ENCODE measurements at regions not wholly inside any gene's neighbourhood (a gene's known extent, or its start where the extent isn't known, plus 50 kb on each side); places are given as distances from the start of the nearest gene placed in this dataset.

DNA sequence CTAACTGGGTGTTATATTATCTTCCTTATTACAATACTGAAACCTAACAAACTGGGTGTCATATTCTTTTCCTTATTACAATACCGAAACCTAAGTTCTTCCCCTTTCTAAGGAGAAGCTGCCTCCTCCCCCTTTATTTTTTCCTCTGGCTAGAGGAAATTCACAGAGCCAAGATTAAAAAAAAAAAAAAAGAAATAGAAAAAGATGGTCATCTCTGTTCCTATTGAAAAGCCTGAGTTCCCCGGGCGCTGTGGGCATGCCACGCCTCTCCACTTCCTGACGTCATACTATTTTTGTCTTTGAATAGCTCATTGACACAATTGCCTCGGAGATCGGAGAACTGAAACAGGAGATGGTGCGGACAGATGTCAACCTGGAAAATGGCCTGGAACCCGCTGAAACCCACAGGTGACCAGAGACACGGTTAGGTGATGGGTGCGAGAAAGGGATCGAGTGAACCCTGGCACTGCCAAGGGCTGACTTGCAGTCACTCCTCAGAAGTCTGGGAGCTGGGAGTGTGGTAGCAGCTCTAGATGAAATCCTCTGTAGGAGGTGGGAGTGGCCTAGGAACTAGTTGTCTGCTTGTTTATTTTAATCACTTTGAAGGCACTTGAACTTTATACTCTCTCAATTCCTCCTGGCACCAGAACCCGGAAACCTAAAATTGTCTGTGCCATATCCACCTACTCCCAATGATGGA lies 82.2 kb upstream of the NAA20 start:
- DNase-seq (ENCODE audit: low spot score in 2 of 2): peak; percentile 83 to 92
- TF ChIP-seq, protein P1, sequence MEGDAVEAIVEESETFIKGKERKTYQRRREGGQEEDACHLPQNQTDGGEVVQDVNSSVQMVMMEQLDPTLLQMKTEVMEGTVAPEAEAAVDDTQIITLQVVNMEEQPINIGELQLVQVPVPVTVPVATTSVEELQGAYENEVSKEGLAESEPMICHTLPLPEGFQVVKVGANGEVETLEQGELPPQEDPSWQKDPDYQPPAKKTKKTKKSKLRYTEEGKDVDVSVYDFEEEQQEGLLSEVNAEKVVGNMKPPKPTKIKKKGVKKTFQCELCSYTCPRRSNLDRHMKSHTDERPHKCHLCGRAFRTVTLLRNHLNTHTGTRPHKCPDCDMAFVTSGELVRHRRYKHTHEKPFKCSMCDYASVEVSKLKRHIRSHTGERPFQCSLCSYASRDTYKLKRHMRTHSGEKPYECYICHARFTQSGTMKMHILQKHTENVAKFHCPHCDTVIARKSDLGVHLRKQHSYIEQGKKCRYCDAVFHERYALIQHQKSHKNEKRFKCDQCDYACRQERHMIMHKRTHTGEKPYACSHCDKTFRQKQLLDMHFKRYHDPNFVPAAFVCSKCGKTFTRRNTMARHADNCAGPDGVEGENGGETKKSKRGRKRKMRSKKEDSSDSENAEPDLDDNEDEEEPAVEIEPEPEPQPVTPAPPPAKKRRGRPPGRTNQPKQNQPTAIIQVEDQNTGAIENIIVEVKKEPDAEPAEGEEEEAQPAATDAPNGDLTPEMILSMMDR (IDR thresholded peaks at IDR 0.05): no peak
- no peak for TF ChIP-seq POLR2A (IDR thresholded peaks at IDR 0.05)
- intact Hi-C loops (cut with DNase I; ENCODE audit: low total_unique reads): no loop called here
- no peak overlapping the region for H3K4me3 ChIP-seq (ENCODE audit: low read depth, poor library complexity, severe bottlenecking)
- WGBS, 2 donors: 22 to 28% methylated on average over 13 of the region's 13 CpGs

DNA sequence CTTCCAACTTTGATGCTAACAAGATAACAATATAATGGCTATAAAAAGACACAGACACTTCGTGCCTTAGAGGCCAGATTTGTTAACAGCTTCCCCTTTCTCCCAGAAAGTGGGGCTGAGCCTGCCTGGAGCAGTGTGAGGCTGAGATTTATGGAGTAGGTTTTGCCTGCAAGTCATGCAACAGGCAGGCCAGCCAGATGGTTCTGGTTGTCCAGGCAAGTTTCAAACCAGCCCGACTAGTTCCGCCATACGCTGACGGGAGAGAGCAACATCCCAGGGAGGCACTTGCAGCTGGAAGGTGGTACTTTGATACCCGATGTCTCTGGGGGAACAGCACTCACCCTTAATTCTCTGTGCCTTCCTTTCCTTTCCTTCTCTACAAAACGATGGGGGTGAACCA lies 81.3 kb upstream of the NAA20 start:
- DNase-seq (ENCODE audit: low spot score in 2 of 2): peak; percentile 54 to 91
- intact Hi-C loops (cut with DNase I; ENCODE audit: low total_unique reads): no loop called here
- WGBS, 2 donors: 29 to 32% methylated on average over 7 of the region's 7 CpGs
- H3K4me3 ChIP-seq (ENCODE audit: low read depth, poor library complexity, severe bottlenecking): no peak overlapping the region
- TF ChIP-seq, protein P1 (IDR thresholded peaks at IDR 0.05): no peak
- no peak for TF ChIP-seq POLR2A (IDR thresholded peaks at IDR 0.05)

DNA sequence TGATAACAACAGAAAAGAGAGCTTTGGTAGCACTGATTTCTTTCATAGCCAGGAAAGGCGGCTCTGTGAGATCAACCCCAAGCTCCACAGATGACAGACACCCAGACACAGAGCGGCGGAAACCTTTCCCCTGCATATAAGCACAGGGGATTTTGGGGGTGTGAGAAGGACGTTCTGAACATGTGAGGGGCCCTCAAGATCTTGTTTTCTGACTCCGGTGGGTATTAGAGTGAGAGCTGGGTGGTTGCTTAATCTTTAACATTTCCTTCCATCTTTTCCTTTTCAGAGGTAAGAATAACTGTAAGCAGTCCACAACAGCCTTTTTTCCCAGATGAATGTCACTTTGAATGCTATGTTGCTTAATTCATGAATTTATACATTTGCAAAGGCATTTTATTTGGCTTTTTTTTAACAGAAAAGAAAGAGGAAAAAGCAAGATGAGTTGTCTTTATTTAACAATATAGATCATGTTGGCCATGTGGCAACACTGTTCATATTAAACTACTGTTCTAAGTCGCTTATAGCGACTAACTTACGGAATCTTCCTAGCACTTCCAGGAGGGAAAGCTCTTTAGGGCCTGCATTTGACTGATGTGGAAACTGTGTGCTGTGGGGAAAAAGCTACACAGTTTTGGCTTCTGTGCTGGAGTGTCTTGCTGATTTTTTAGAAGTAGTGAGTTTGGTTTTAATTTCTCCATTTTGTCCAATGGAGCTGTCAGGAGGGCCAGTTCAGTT lies 80.5 kb upstream of the NAA20 start:
- DNase-seq (ENCODE audit: low spot score in 2 of 2): no peak
- no peak for TF ChIP-seq POLR2A (IDR thresholded peaks at IDR 0.05)
- TF ChIP-seq, protein P1 (IDR thresholded peaks at IDR 0.05): no peak
- WGBS, 2 donors: 46 to 60% methylated on average over 8 of the region's 8 CpGs
- intact Hi-C loops (cut with DNase I; ENCODE audit: low total_unique reads): no loop called here
- no peak overlapping the region for H3K4me3 ChIP-seq (ENCODE audit: low read depth, poor library complexity, severe bottlenecking)

DNA sequence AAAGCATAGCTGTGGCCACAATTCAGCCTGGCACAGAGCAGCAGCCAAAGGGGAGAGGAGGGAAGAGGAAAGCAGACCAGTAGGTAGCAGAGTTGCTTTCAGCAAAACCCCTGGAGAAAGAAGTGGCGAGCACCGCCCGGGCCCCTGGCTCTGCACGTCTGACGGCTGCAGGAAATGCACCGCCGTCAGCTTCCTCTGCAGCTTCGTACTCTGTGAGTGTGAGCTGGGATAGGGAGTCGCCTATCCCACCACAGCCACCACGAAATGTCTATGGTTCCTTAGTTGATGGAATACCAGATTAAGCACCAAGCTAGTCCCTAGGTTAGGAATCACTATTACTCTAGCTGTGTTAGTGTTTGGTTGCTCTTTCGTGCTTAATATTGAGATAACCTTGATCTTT lies 79.9 kb upstream of the NAA20 start:
- WGBS, 2 donors: 23 to 29% methylated on average over 11 of the region's 11 CpGs
- intact Hi-C loops (cut with DNase I; ENCODE audit: low total_unique reads): no loop called here
- no peak overlapping the region for H3K4me3 ChIP-seq (ENCODE audit: low read depth, poor library complexity, severe bottlenecking)
- TF ChIP-seq POLR2A (IDR thresholded peaks at IDR 0.05): no peak
- TF ChIP-seq, protein P1 (IDR thresholded peaks at IDR 0.05): no peak
- no peak for DNase-seq (ENCODE audit: low spot score in 2 of 2)

DNA sequence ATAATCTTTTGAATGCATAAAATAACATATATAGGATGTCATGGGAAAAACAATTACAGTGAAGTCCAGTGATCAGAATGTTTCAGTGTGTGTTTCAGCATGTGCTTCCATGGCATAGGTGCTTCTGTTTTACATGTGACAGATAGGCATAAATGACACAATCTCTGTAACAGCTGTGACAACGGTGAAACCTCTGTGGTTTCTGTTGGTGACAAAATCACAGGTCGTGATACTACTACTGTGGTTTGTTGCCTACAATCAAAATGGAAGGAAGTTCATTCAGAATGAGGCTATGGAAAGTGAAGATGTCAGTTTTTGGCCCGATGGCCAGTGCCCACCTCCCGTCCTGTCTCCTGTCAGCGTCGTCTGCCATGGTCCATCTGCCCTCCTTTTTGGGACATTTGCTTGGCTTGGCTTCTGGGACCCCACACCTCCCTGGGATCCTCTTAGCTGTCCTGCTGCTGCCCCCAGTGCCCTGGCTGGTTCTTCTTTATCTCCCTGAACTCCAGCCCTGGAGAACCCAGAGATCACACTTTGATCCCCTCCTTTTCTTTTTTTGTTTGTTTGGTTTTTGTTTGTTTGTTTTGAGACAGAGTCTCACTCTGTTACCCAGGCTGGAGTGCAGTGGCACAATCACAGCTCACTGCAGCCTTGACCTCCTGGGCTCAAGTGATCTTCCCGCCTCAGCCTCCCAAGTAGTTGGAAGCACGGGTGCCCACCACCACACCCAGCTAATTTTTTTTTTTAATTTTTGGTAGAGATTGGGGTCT lies 79.3 kb upstream of the NAA20 start:
- no peak overlapping the region for H3K4me3 ChIP-seq (ENCODE audit: low read depth, poor library complexity, severe bottlenecking)
- intact Hi-C loops (cut with DNase I; ENCODE audit: low total_unique reads): no loop called here
- no peak for TF ChIP-seq POLR2A (IDR thresholded peaks at IDR 0.05)
- TF ChIP-seq, protein P1 (IDR thresholded peaks at IDR 0.05): no peak
- 69 to 80% methylated on average over 8 of the region's 8 CpGs for WGBS, 2 donors
- DNase-seq (ENCODE audit: low spot score in 2 of 2): no peak
